Activated effector memory CD4-positive, alpha-beta T cell treated with Interleukin-2 at 50 U/mL for 16 hours (primary cell): ENCODE measurements at regions not wholly inside any gene's neighbourhood (a gene's known extent, or its start where the extent isn't known, plus 50 kb on each side); places are given as distances from the start of the nearest gene placed in this dataset.

Experiments
- DNase-seq: peaks from one replicate; pipeline ENCODE4 v3.0.0-alpha.2; 2020

GRCh38 chr6:138011413-138011812 lies 95.8 kb downstream of the PERP start:
- DNase-seq: no peak

GRCh38 chr6:138012682-138013081 lies 94.5 kb downstream of the PERP start:
- DNase-seq: no peak

GRCh38 chr6:138013959-138014358 lies 93.3 kb downstream of the PERP start:
- DNase-seq: no peak

- no peak for DNase-seq
Observed at GRCh38 chr6:138017166-138017757, 90.0 kb downstream of the PERP start.

GRCh38 chr6:138018297-138018696 lies 88.9 kb downstream of the PERP start:
- no peak for DNase-seq

GRCh38 chr6:138025528-138025978 lies 81.7 kb downstream of the PERP start:
- no peak for DNase-seq

- DNase-seq: no peak
Observed at GRCh38 chr6:138026342-138026741, 80.9 kb downstream of the PERP start.

GRCh38 chr6:138028893-138029292 lies 78.3 kb downstream of the PERP start:
- DNase-seq: no peak

GRCh38 chr6:138030872-138031271 lies 76.3 kb downstream of the PERP start:
- DNase-seq: no peak

GRCh38 chr6:138031417-138031816 lies 75.8 kb downstream of the PERP start:
- no peak for DNase-seq

GRCh38 chr6:138031850-138032249 lies 75.4 kb downstream of the PERP start:
- no peak for DNase-seq

GRCh38 chr6:138032571-138032970 lies 74.6 kb downstream of the PERP start:
- no peak for DNase-seq

- DNase-seq: no peak
Observed at GRCh38 chr6:138034229-138034628, 73.0 kb downstream of the PERP start.

GRCh38 chr6:138035070-138035469 lies 72.1 kb downstream of the PERP start:
- DNase-seq: no peak

- DNase-seq: no peak
Observed at GRCh38 chr6:138036111-138036510, 71.1 kb downstream of the PERP start.

- DNase-seq: no peak
Observed at GRCh38 chr6:138037009-138037504, 70.2 kb downstream of the PERP start.

GRCh38 chr6:138038142-138038870 lies 68.9 kb downstream of the PERP start:
- DNase-seq: no peak
